NT2/D1 (cell line): ENCODE measurements at regions not wholly inside any gene's neighbourhood (a gene's known extent, or its start where the extent isn't known, plus 50 kb on each side); places are given as distances from the start of the nearest gene placed in this dataset.
"Not testable (repeated sequence)": the region's sequence is repeated elsewhere in the genome, so short reads cannot be mapped to it uniquely, and the experiment has no call there.

Experiments used
- DNase-seq: peaks from one replicate; pipeline ENCODE4 v3.0.0-alpha.2; 2011; ENCODE audit warnings: low read depth, low spot score
- H3K27me3 ChIP-seq: 2 replicates; pipeline ENCODE4 v1.6.0; 2011; ENCODE audit warnings: mild to moderate bottlenecking; ENCODE audit not compliant: insufficient read length, insufficient read depth
- H3K36me3 ChIP-seq: 2 replicates; pipeline ENCODE4 v1.6.1; 2011; ENCODE audit warnings: mild to moderate bottlenecking, low read length, mixed read lengths; ENCODE audit not compliant: insufficient read depth, insufficient read length
- H3K4me1 ChIP-seq: 2 replicates; pipeline ENCODE4 v1.5.1; 2011; ENCODE audit not compliant: insufficient read depth, insufficient read length
- H3K4me3 ChIP-seq: 2 replicates; pipeline ENCODE4 v1.5.1; 2011; ENCODE audit warnings: low read depth; ENCODE audit not compliant: insufficient read length
- H3K9ac ChIP-seq: 2 replicates; pipeline ENCODE4 v1.6.0; 2011; ENCODE audit warnings: low read depth; ENCODE audit not compliant: insufficient read length
- H3K9me3 ChIP-seq: 2 replicates; pipeline ENCODE4 v1.5.1; 2011; ENCODE audit warnings: mild to moderate bottlenecking, low read length; ENCODE audit not compliant: insufficient read depth
- SUZ12 ChIP-seq: IDR thresholded peaks from 2 replicates; pipeline ENCODE4 v1.6.1; 2011; ENCODE audit not compliant: insufficient read length, insufficient read depth; ENCODE audit errors: extremely low read depth
- YY1 ChIP-seq: IDR thresholded peaks from 2 replicates; pipeline ENCODE4 v1.6.1; 2011; ENCODE audit not compliant: insufficient read length, insufficient read depth
- ZNF274 ChIP-seq: IDR thresholded peaks from 2 replicates; pipeline ENCODE4 v1.6.1; 2011; ENCODE audit warnings: mild to moderate bottlenecking, low read depth, low read length

- DNase-seq = no peak
- TF ChIP-seq ZNF274 (no peak), YY1 (no peak), SUZ12 (no peak)
- no peaks in the 10 kb centered on the region; the same call in 1 of the 2 replicates for H3K9me3 ChIP-seq
- no peaks in the 10 kb centered on the region for H3K27me3 ChIP-seq
- H3K36me3 ChIP-seq = no peaks in the 10 kb centered on the region
- H3K4me1 ChIP-seq = no peaks in the 10 kb centered on the region
- no peak overlapping the region for H3K9ac ChIP-seq
- H3K4me3 ChIP-seq = no peak overlapping the region
These were observed 773.3 kb upstream of the DEFB115 start for GRCh38 chr20:30484009-30484748.

- DNase-seq = no peak
- Histone ChIP-seq H3K4me3 (no peak overlapping the region), H3K4me1 (no peaks in the 10 kb centered on the region), H3K36me3 (no peaks in the 10 kb centered on the region), H3K9ac (no peak overlapping the region), H3K9me3 (no peaks in the 10 kb centered on the region; the same call in 1 of the 2 replicates), H3K27me3 (no peaks in the 10 kb centered on the region)
- TF ChIP-seq YY1 (no peak), ZNF274 (no peak), SUZ12 (no peak)
These were observed 772.8 kb upstream of the DEFB115 start for GRCh38 chr20:30484749-30485070.

- H3K9me3 ChIP-seq = no peaks in the 10 kb centered on the region; the same call in 1 of the 2 replicates
- TF ChIP-seq YY1 = no peak
- no peak for TF ChIP-seq ZNF274
- TF ChIP-seq SUZ12 = no peak
- H3K36me3 ChIP-seq = no peaks in the 10 kb centered on the region
- no peak overlapping the region for H3K4me3 ChIP-seq
- DNase-seq = no peak
- no peaks in the 10 kb centered on the region for H3K4me1 ChIP-seq
- no peak overlapping the region for H3K9ac ChIP-seq
- H3K27me3 ChIP-seq = no peaks in the 10 kb centered on the region
These were observed 771.9 kb upstream of the DEFB115 start for GRCh38 chr20:30485331-30486102.

GRCh38 chr20:30486103-30486478 is 771.4 kb upstream of the DEFB115 start:
- no peak for DNase-seq
- Histone ChIP-seq H3K36me3 (no peaks in the 10 kb centered on the region), H3K4me3 (no peak overlapping the region), H3K9me3 (no peaks in the 10 kb centered on the region; the same call in 1 of the 2 replicates), H3K9ac (no peak overlapping the region), H3K27me3 (no peaks in the 10 kb centered on the region), H3K4me1 (no peaks in the 10 kb centered on the region)
- TF ChIP-seq SUZ12 (no peak), ZNF274 (no peak), YY1 (no peak)

- not testable (repeated sequence) for H3K4me3 ChIP-seq, H3K9ac ChIP-seq, H3K27me3 ChIP-seq, H3K4me1 ChIP-seq, H3K9me3 ChIP-seq, H3K36me3 ChIP-seq, DNase-seq
These were observed 770.0 kb upstream of the DEFB115 start for GRCh38 chr20:30487461-30487860.

- no peak for DNase-seq
These were observed 769.2 kb upstream of the DEFB115 start for GRCh38 chr20:30487947-30488926.

More at GRCh38 chr20:30487947-30488926, 769.2 kb upstream of the DEFB115 start:
- Histone ChIP-seq H3K4me1 (no peaks in the 10 kb centered on the region), H3K9ac (no peak overlapping the region), H3K27me3 (no peaks in the 10 kb centered on the region), H3K36me3 (no peaks in the 10 kb centered on the region), H3K9me3 (no peaks in the 10 kb centered on the region; the same call in 1 of the 2 replicates), H3K4me3 (peak overlapping the region; percentile 43)
- TF ChIP-seq YY1 = no peak
- TF ChIP-seq ZNF274 = no peak
- TF ChIP-seq SUZ12 = no peak
